Activated T-helper 1 cell treated with anti-CD3 and anti-CD28 coated beads, Interleukin-12 subunit alpha, Interleukin-12 subunit beta, Interleukin-2, Interleukin-4 antibody, amounts not matched to agents 30 ng/mL and 10 ng/mL and 1 ng/mL, durations not matched to agents 14 hours and 24 hours and 36 hours (primary cell): ENCODE measurements at regions not wholly inside any gene's neighbourhood (a gene's known extent, or its start where the extent isn't known, plus 50 kb on each side); places are given as distances from the start of the nearest gene placed in this dataset.
"Not testable (repeated sequence)": the region's sequence is repeated elsewhere in the genome, so short reads cannot be mapped to it uniquely, and the experiment has no call there.

Experiments used
- DNase-seq: peaks from one replicate; pipeline ENCODE4 v3.0.0; 2021; ENCODE audit warnings: low spot score
- H3K27ac Mint-ChIP-seq: one replicate; pipeline ENCODE4 v1.8.0; 2021; ENCODE audit warnings: mild to moderate bottlenecking, mixed read lengths
- H3K27me3 Mint-ChIP-seq: one replicate; pipeline ENCODE4 v1.8.0; 2022; ENCODE audit warnings: mild to moderate bottlenecking, moderate library complexity, mixed read lengths; ENCODE audit not compliant: insufficient read depth
- H3K36me3 Mint-ChIP-seq: one replicate; pipeline ENCODE4 v1.8.0; 2021; ENCODE audit warnings: low read depth, mixed read lengths
- H3K4me1 Mint-ChIP-seq: one replicate; pipeline ENCODE4 v1.8.0; 2021; ENCODE audit warnings: low read depth, mixed read lengths
- H3K4me3 Mint-ChIP-seq: one replicate; pipeline ENCODE4 v1.8.0; 2021; ENCODE audit warnings: mild to moderate bottlenecking, moderate library complexity, mixed read lengths
- H3K9me3 Mint-ChIP-seq: one replicate; pipeline ENCODE4 v1.8.0; 2021; ENCODE audit warnings: mixed read lengths
- intact Hi-C: fragments of 100-400 bp; cut with micrococcal nuclease; formaldehyde crosslinking; loops from one replicate; pipeline ENCODE4 v1.15.1; 2024

DNA sequence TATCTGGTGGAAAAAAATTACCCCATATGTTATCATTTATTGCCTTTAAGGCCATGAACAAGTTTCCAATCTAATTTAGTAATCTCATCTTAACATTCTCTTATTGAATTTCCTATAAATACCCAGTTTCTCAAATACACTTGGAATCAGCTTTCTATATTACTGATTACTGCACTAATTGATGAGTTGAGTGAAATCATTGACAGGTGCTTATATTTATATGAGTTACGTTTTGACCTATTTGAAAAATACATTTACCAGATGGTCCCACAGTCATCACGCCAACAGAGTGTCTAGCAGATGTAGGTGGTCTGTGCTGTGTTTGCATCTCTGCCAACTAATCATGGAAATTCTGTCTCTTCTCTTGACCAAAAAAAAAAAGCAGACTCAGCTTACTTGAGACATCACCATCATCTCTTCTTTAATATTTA lies 307.3 kb upstream of the NREP start:
- intact Hi-C loops: no loop called here
- H3K27ac Mint-ChIP-seq: no peak overlapping the region
- H3K9me3 Mint-ChIP-seq: no peaks in the 10 kb centered on the region
- no peak overlapping the region for H3K4me3 Mint-ChIP-seq
- H3K36me3 Mint-ChIP-seq: no peaks in the 10 kb centered on the region
- no peak for DNase-seq
- peaks cover 6% of the 10 kb centered on the region for H3K27me3 Mint-ChIP-seq
- H3K4me1 Mint-ChIP-seq: no peaks in the 10 kb centered on the region

DNA sequence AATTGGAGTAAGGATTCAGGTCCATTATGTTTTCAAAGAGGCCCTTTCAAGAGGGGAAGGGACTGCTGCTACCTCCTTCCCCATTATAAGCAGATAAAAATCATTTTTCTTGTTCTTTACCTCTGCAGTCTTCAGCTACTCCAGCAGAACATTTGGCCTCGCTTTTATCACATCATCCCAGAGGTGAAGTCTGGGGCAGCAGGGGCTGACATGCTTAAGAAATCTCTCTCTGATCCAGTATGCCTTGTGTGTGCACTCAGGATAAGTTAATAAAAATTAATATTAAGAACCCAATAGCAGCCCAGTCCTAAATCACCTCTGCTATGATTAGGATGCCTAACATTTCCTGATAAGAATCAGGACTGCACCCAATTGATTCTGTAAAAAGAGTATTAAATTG lies 306.9 kb upstream of the NREP start:
- Mint-ChIP-seq H3K4me1 (no peaks in the 10 kb centered on the region), H3K27me3 (peaks cover 6% of the 10 kb centered on the region), H3K27ac (no peak overlapping the region), H3K9me3 (no peaks in the 10 kb centered on the region), H3K36me3 (no peaks in the 10 kb centered on the region), H3K4me3 (no peak overlapping the region)
- intact Hi-C loops: no loop called here
- no peak for DNase-seq

DNA sequence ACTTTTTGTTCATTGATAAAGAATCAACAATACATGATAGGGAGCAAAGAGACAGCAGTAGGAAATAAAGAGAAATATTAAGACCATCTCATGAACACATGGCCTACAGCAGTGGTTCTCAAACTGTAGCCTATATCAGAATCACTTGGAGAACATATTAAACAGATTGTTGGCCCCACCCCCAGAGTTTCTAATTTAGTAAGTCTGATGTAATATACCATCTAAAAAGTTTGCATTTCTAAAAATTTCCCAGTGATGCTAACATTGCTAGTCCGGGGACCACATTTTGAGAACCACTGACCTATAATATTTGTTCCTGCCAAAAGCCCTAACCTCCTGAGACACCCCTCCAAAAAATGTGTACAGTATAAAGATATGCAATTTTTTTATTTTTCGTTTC lies 306.2 kb upstream of the NREP start:
- intact Hi-C loops: no loop called here
- Mint-ChIP-seq H3K36me3 (no peaks in the 10 kb centered on the region), H3K4me3 (no peak overlapping the region), H3K4me1 (no peaks in the 10 kb centered on the region), H3K27me3 (peaks cover 6% of the 10 kb centered on the region), H3K27ac (no peak overlapping the region), H3K9me3 (no peaks in the 10 kb centered on the region)
- DNase-seq: no peak

DNA sequence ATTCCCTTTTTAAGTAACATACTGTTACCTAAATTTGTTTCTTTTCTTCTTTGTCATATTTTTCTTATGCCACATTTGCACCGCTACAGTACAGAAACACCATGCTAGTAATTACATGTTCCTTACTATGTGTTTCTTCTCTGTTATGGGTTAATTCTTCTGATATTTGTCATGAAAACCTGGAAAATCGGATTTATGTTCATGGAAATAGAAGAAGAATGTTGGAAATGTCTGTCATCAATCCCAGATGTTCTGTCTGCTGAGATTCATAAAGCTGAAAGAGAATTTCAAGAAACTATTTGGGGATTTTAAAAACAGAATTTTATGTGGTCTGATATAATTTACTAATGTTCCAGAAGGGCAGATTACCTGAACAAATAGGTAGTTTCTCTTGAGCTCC lies 305.2 kb upstream of the NREP start:
- H3K36me3 Mint-ChIP-seq: no peaks in the 10 kb centered on the region
- intact Hi-C loops: no loop called here

DNA sequence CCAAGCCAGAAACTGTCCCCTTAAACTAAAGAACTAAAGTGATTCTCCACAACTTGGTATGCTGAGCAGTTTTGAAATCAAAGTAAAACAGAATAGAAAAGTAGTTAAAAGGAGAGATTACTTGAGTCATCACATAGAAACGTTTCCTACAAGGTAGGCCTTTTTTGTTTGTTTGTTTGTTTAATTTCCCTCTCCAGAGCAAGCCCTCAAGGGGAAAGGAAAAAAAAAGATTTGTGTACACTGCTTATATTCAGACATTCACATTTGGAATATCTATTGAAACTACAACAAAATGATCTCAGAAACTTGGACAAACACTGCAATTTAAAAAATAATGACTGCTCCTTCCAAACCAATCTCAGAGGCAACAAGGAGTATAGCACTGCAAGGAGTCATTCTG lies 304.7 kb upstream of the NREP start:
- Mint-ChIP-seq H3K9me3 (no peaks in the 10 kb centered on the region), H3K4me1 (no peaks in the 10 kb centered on the region), H3K36me3 (no peaks in the 10 kb centered on the region), H3K27me3 (peaks cover 6% of the 10 kb centered on the region), H3K27ac (no peak overlapping the region), H3K4me3 (no peak overlapping the region)
- DNase-seq: no peak
- intact Hi-C loops: no loop called here

More for the DNA sequence above, 305.2 kb upstream of the NREP start:
- peaks cover 6% of the 10 kb centered on the region for H3K27me3 Mint-ChIP-seq
- DNase-seq: no peak
- no peak overlapping the region for H3K27ac Mint-ChIP-seq
- H3K4me3 Mint-ChIP-seq: no peak overlapping the region
- H3K4me1 Mint-ChIP-seq: no peaks in the 10 kb centered on the region
- no peaks in the 10 kb centered on the region for H3K9me3 Mint-ChIP-seq

DNA sequence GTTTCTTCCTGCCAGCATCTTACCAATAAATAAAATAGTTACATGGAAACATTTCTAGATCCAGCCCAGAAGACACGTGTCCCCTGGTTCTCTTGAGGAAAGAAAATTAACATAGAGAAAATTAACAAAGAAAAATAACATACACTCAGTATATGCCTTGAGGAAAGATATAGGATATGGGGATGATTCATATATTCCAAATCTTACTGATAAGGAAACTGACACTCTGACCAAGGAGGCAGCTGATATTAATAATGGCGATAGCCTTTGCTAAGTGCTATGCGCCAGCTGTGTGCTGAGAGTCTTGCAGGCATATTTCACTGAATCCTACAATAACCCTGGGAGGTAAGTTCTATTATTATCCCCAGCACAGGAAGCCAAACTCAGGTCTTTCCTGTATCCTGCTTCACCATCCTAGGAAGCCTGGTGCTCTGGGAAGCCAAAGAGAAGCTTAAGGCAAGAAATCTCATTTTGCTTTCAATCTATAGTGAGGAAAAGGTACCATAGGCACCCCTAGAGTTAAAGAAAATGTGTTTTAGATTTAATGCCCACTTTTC lies 302.7 kb upstream of the NREP start:
- Mint-ChIP-seq H3K27me3 (peaks cover 6% of the 10 kb centered on the region), H3K9me3 (peaks cover 11% of the 10 kb centered on the region), H3K4me3 (no peak overlapping the region), H3K36me3 (no peaks in the 10 kb centered on the region), H3K4me1 (no peaks in the 10 kb centered on the region), H3K27ac (no peak overlapping the region)
- DNase-seq: no peak
- intact Hi-C loops: no loop called here

DNA sequence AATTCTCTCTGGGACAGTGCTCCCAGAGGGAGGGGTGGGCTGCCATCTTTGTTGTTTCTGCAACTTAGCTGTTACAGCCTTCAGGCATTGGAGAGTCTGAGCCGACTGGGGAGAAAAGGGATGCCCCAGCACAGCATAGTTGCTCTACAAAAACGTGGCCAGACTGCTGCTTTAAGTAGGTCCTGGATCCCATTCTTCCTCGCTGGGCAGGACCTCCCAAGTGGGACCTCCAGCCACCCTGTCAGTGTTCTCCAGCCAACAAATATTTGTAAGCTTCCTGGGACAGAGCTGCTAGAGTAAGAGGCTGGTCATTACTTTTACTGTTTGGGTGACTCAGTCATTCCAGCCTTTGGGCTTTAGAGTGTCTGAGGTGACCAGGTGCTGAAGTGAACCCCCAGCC lies 292.7 kb upstream of the NREP start:
- Mint-ChIP-seq H3K4me1 (no peaks in the 10 kb centered on the region), H3K36me3 (no peaks in the 10 kb centered on the region), H3K4me3 (no peak overlapping the region), H3K9me3 (peaks cover 5% of the 10 kb centered on the region), H3K27me3 (peaks cover 4% of the 10 kb centered on the region), H3K27ac (no peak overlapping the region)
- DNase-seq: no peak
- intact Hi-C loops: no loop called here

DNA sequence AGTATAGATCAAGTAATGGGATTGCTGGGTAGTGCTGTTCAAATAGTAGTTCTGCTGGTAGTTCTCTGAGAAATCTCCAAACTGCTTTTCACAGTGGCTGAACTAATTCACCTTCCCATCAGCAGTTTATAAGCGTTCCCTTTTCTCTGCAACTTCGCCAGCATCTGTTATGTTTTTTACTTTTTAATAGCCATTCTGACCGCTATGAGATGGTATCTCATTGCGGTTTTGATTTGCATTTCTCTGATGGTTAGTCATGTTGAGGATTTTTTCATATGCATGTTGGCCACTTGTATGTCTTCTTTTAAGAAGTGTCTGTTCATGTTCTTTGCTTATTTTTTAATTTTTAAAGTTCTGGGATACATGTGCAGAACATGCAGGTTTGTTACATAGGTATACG lies 279.2 kb upstream of the NREP start:
- H3K9me3 Mint-ChIP-seq: no peaks in the 10 kb centered on the region
- DNase-seq: no peak
- no peaks in the 10 kb centered on the region for H3K4me1 Mint-ChIP-seq
- H3K27me3 Mint-ChIP-seq: no peaks in the 10 kb centered on the region
- no peak overlapping the region for H3K27ac Mint-ChIP-seq
- intact Hi-C loops: no loop called here
- no peak overlapping the region for H3K4me3 Mint-ChIP-seq
- no peaks in the 10 kb centered on the region for H3K36me3 Mint-ChIP-seq

DNA sequence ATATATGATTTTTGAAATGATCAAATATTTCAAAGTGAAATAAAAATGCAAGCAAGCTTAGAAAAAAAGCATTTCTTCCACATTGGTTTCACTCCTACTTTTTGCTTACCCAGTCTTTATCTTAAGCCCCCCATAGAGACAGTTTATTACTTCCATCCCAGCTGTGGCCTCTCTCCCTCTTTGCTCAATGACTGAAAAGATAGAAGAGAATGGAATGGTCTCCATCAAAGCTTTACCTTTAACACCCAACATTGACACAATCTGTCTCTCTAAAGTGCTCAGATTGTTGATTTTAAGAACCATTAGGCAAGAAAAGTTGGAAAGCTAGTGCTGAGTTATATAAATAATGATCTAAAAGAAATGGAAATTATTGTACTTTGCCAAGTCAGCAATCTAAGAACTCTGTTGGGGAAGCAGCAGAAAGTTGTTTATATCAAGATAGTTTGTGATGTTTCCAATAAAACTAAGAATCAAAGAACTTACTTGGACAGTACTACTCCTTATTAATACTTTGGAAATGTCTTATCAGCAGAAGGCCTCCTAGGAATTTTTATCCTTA lies 277.5 kb upstream of the NREP start:
- Mint-ChIP-seq H3K4me1 (no peaks in the 10 kb centered on the region), H3K4me3 (no peak overlapping the region), H3K9me3 (no peaks in the 10 kb centered on the region), H3K36me3 (no peaks in the 10 kb centered on the region), H3K27me3 (peaks cover 1% of the 10 kb centered on the region), H3K27ac (no peak overlapping the region)
- intact Hi-C loops: no loop called here
- no peak for DNase-seq

DNA sequence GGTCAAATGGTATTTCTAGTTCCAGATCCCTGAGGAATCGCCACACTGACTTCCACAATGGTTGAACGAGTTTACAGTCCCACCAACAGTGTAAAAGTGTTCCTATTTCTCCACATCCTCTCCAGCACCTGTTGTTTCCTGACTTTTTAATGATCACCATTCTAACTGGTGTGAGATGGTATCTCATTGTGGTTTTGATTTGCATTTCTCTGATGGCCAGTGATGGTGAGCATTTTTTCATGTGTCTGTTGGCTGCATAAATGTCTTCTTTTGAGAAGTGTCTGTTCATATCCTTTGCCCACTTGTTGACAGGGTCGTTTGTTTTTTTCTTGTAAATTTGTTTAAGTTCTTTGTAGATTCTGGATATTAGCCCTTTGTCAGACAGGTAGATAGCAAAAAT lies 269.9 kb upstream of the NREP start:
- H3K4me3 Mint-ChIP-seq, H3K36me3 Mint-ChIP-seq, DNase-seq, H3K9me3 Mint-ChIP-seq, H3K27ac Mint-ChIP-seq, H3K27me3 Mint-ChIP-seq, intact Hi-C loops, H3K4me1 Mint-ChIP-seq: not testable (repeated sequence)

DNA sequence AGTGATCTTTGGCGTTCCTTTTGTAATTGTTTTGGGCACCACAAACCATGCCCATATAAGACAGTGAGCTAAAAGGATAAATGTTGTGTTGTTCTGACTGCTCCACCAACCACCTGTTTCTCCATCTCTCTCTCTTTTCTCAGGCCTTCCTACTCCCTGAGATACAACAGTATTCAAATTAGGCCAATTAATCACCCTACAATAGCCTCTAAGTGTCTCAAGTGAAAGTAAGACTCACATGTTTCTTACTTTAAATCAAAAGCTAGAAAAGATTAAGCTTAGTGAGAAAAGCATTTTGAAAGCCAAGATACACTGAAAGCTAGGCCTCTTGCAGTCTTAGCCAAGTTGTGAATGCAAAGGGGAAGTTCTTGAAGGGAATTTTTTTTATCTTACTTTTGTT lies 268.8 kb upstream of the NREP start:
- Mint-ChIP-seq H3K4me3 (no peak overlapping the region), H3K36me3 (no peaks in the 10 kb centered on the region), H3K9me3 (no peaks in the 10 kb centered on the region), H3K27me3 (peaks cover 1% of the 10 kb centered on the region), H3K27ac (no peak overlapping the region), H3K4me1 (no peaks in the 10 kb centered on the region)
- intact Hi-C loops: no loop called here
- no peak for DNase-seq

DNA sequence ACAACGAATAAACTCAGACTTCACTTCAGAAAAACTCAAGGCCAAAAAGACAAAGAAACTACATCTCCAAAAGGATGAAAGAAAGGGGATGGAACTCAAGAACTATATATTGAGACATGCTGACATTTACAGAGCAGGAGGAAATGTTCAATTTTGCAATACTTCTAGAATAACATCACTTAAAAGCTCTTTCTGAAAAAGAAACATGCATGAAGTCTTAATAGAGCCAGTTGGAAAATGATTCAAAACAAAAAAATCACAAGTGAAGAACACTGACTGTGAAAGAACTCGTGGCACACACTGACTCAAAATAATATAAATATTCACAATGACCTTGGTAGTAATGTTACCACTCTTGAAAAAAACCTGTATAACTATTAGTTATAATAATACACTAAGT lies 267.8 kb upstream of the NREP start:
- H3K27me3 Mint-ChIP-seq: peaks cover 1% of the 10 kb centered on the region
- DNase-seq: no peak
- no peaks in the 10 kb centered on the region for H3K4me1 Mint-ChIP-seq
- intact Hi-C loops: no loop called here
- no peak overlapping the region for H3K4me3 Mint-ChIP-seq
- H3K36me3 Mint-ChIP-seq: no peaks in the 10 kb centered on the region
- H3K9me3 Mint-ChIP-seq: no peaks in the 10 kb centered on the region
- H3K27ac Mint-ChIP-seq: no peak overlapping the region

DNA sequence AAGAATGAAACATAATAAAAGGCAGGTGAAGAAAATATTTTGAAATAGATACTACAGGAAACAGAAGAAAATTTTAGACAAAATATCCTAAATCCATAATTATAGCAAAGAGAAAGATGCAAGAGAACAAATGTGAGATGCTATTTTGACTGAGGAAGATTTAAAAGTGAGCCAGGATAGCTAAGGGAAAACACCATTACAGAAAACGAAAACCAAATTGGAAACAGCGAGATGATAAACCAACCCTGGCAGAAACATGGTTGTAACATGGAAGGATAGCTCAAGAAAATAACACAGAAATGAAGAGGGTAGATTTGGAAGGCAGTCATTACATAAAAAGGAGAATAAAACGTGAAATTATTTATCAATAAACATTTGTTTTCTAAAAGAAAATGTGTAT lies 267.2 kb upstream of the NREP start:
- Mint-ChIP-seq H3K4me3 (no peak overlapping the region), H3K27ac (no peak overlapping the region), H3K4me1 (no peaks in the 10 kb centered on the region), H3K27me3 (no peaks in the 10 kb centered on the region), H3K9me3 (no peaks in the 10 kb centered on the region), H3K36me3 (no peaks in the 10 kb centered on the region)
- intact Hi-C loops: no loop called here
- no peak for DNase-seq

DNA sequence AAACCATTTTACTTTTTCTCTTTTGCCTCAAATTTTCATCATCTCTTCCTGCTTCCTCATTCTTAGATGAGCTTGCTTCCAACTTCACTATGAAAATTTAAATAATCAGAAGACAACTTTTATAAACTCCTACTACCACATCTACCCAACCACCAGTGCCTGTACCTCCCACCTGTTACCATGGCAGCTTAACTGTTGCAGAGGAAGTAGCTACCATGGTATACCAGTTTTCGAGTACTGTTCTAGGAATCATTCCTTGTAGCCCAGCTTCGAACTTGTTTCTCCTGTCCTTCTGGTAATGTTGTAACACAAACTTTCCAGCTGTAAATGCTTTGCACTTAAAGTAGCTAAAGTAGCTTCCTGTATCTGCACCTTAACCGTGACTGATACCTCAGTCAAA lies 266.8 kb upstream of the NREP start:
- no peak overlapping the region for H3K4me3 Mint-ChIP-seq
- no peaks in the 10 kb centered on the region for H3K9me3 Mint-ChIP-seq
- no peak overlapping the region for H3K27ac Mint-ChIP-seq
- intact Hi-C loops: no loop called here
- H3K4me1 Mint-ChIP-seq: no peaks in the 10 kb centered on the region
- no peaks in the 10 kb centered on the region for H3K27me3 Mint-ChIP-seq
- no peaks in the 10 kb centered on the region for H3K36me3 Mint-ChIP-seq
- DNase-seq: no peak
